Astrocyte (in vitro differentiated cells and primary cell): ENCODE measurements at regions not wholly inside any gene's neighbourhood (a gene's known extent, or its start where the extent isn't known, plus 50 kb on each side); places are given as distances from the start of the nearest gene placed in this dataset.

ENCODE experiments used
- CTCF ChIP-seq: IDR thresholded peaks from 2 replicates; pipeline ENCODE4 v1.5.1; 2011; ENCODE audit warnings: low read depth, mild to moderate bottlenecking, inconsistent platforms, low read length, moderate library complexity; ENCODE audit not compliant: insufficient read depth
- EZH2 ChIP-seq: IDR thresholded peaks from 2 replicates; pipeline ENCODE4 v1.6.1; 2012; ENCODE audit warnings: mild to moderate bottlenecking, low read length, inconsistent platforms; ENCODE audit not compliant: insufficient read depth

- TF ChIP-seq EZH2: no peak
- no peak for TF ChIP-seq CTCF
These were observed 1140.4 kb downstream of the EFNB2 start for GRCh38 chr13:105395041-105395440.
